ENCODE measurements at regions not wholly inside any gene's neighbourhood (a gene's known extent, or its start where the extent isn't known, plus 50 kb on each side); places are given as distances from the start of the nearest gene placed in this dataset.

DNA sequence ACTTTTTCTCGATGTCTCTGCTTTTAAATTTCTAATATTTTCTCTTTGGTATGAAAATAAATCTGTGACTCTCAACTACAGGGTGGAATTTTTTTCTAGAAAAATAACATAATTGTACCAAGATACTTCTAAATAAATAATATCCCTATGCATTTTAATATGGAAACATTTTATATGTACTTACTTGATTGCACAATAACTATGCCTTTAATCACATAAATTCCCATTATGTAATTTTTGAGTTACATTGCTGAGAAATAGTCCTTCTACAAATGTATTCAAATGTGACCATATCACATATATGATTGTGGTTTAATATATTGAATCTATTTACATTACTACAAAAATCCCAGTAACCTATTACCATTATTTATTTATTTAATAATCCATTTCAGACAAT lies 1543.3 kb upstream of the PABPC4L start:
- TF ChIP-seq POLR2A (IDR thresholded peaks at IDR 0.05; ENCODE audit: low read length) (no peak), GATA1 (IDR thresholded peaks at IDR 0.05; ENCODE audit: low read depth, low read length) (no peak)

Data from erythroblast (primary cell).